Myocyte (in vitro differentiated cells): ENCODE measurements at regions not wholly inside any gene's neighbourhood (a gene's known extent, or its start where the extent isn't known, plus 50 kb on each side); places are given as distances from the start of the nearest gene placed in this dataset.

Source experiments
- DNase-seq: peaks from one replicate; pipeline ENCODE4 v3.0.0-alpha.2; 2012; ENCODE audit warnings: low read depth

- DNase-seq, result peak; percentile 80
Measured at GRCh38 chr22:46077669-46078099, 72.6 kb upstream of the PPARA start.

GRCh38 chr22:46078241-46079092 lies 71.9 kb upstream of the PPARA start:
- peak; percentile 95 for DNase-seq

- DNase-seq, result peak; percentile 74
Measured at GRCh38 chr22:46079093-46079860, 71.0 kb upstream of the PPARA start.

- DNase-seq, result peak; percentile 95
Measured at GRCh38 chr22:46079861-46080821, 70.2 kb upstream of the PPARA start.

GRCh38 chr22:46081036-46081830 lies 69.1 kb upstream of the PPARA start:
- DNase-seq, result peak; percentile 65

DNA sequence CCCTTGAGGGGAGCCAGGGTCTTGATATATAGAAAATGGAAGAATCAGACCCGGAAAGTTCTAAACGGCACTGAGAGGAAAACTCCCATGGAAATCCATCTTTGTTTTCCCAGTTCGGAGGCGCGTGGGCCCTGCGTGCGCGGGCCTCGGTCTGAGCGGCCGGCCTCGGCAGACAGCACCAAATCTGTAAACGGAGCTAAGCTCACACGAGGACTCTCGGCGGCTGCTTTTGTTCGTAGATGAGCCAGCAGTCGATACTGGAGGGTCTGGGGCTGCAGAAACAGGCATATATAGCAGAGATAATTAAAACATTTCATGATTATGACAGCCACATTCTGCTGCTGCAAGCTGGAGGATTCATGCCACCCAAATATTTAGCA lies 68.5 kb upstream of the PPARA start:
- peak; percentile 59 for DNase-seq

DNA sequence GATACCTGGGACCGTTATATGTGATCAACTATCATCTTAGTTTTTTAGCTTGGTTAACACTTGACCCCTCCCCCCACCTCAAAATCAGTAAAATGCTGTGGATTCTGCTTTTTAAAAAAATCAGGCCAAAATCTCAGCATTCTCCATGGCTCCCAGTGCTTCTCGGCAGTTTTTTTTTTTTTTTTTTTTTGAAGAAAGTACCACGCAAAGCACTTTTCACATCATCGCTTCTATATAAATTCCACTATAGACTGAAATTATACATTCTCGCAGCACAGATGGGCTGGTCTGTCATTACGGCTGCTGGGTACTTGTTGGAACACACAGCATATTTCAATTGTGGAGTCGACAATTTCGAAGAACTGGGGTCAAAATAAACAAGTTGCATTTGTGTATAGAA lies 67.7 kb upstream of the PPARA start:
- peak; percentile 48 for DNase-seq

GRCh38 chr22:46083383-46084350 lies 66.7 kb upstream of the PPARA start:
- peak; percentile 53 for DNase-seq

DNA sequence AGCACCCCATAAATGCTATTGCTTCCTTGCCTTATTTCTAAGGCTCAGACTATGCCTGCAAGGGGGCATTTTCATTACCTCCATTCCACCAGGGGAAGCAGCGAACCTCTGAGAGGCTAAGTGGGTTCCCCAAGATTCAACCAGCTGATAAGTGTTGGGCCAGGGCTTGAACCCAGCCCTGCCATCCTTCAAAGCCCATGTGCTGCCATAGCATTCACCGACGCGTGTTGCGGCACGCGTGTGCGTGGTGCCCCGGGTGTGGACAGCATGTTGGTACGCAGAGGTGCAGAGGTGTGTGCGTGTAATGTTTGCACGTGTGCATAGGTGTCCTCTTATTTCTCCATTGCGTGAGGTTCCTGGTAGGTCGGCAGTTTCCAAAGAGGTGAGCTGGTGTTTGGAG lies 66.0 kb upstream of the PPARA start:
- DNase-seq, result no peak

DNA sequence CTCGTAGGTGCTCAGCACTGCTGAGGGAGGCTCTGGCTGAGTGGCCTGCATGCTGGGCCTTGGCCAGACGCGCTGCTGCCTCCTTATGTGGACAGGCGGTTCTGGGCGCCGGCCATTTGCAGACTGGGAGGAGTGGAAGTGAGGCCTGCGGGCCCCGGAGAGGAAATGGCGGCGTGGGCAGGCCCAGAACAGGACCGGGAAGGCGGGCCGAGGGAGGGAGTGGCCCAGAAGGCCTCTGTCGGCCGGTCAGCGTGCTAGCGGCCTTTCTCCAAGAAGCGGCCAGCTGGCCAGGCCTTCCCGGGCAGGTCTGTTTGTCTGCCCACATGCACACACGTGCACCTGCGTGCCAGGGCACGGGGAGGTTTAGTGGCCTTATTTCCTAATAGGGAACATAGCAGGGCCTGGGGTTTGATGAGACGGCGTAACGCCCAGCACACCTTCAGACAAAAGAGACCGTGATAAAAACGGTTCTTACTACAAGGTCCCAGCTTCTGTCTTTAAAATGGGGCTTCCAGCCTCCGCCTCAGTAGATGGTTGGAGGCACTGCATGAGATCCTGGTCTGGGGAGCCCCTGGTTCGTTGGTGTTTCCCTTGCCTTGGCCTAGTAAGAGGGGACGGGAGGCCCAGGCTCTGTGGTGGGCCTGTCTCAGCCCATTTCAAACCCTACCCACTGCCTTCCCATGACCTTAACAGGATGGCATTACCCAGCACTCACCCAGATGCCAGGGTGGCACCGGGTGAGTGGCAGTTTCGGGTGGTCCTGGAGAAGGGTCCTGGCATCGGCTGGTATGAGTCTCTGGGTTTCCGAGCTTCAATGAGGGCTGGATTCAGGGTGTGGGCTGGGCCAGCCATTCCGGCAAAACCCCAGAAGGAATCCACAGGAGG lies 65.1 kb upstream of the PPARA start:
- peak; percentile 96 for DNase-seq

DNA sequence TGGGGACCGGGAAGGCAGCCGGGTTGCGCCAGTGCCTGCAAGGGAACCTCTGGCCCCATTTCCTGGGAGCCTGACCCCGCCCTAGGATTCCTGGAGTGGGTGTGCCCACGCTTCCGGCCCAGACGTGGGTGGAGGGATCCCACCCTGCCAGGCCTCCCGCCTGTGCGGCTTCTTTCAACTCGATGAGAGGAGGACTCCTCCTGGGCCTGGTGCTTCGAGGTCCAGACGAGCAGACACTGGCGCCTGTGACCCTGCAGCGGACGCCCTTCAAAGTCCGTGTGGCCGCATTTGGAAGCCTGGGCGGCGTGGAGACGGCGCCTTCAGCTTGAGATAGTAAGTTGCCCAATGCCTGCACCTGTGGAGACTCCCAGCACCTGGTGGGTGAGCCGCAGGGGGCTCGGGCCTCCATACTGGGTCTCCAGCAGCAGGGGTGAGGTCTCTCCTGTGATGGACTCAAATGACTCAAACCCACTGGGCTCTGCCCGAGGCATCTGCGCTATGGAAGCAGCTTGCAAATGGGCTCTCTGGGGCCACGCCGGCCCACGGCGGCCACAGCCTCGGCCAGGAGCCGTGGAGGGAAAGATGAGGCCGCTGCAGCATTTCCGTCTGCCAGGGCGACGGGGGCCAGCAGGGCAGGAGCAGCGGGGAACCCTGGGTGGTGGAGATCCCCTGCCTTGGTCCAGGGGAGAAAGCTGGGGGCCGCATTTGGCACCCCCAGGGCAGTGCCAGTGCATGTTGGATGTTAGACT lies 64.3 kb upstream of the PPARA start:
- DNase-seq, result peak; percentile 95

- peak; percentile 61 for DNase-seq
Measured at GRCh38 chr22:46086577-46087335, 63.6 kb upstream of the PPARA start.

- no peak for DNase-seq
Measured at GRCh38 chr22:46087336-46087690, 63.0 kb upstream of the PPARA start.

DNA sequence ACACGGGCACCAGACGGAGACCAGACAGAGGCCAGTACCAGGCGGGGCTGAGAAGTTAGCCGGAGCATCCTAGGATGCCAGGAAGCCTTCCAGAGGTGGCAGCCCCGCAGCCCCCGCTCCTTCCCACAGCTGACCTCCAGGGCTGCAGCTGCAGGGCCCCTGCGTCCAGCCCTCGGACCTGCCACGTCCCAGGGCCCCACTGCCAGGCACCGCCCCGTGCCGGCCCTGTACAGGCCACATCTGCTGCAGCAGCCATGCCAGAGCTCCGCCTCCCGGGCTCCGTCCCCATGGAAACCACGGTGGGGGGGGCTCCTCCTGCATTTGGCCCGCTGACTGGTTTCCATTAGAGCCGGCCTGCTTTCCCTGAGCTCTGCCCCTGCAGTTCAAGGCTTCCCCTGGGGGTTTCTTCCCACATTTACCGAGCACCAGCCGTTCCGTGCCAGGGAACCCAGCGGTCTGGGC lies 62.5 kb upstream of the PPARA start:
- peak; percentile 94 for DNase-seq

DNA sequence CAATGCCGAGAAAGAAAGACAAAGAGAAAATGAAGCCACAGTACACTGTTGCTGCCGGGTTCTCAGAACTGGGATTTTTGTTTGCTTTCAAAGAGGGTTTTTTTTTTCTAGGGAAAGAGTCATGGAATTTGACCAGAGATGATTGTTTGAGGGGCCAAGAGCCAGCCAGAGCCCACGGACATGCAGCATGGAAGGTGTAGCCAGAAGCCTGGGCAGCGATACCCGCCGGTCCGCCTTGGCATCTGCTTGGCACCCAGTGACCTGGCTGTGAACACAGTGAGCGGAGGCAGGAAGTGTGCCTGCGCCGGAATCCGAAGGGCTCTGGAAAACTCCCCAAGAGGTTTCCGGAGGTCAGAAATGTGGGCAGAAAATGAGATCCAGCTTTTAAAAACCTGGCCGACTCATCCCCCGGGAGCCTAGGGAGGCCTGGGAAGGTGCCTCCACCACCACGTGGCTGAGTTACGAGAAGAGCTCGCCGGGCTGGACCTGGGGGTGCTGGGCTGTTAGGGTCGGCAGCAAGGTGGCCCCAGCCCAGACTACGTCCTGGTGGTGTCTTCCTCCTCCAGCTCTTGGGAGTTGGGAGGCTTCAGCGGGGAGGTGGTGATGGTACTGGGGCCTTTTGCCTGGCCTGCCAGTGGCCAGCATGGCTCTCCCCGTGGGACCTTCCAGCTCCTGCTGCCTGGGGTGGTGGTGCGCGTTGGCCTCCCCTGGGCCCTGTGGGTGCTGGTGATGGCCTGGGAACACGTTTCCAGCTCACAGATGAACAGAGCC lies 61.6 kb upstream of the PPARA start:
- DNase-seq, result peak; percentile 73
